Activated B cell treated with CpG ODN at 0.5 μM for 24 hours (primary cell): ENCODE measurements at regions not wholly inside any gene's neighbourhood (a gene's known extent, or its start where the extent isn't known, plus 50 kb on each side); places are given as distances from the start of the nearest gene placed in this dataset.

Source experiments
- ATAC-seq: fragments of 200-7000 bp; cut with Tn5 transposase; one replicate; pipeline ENCODE4 v1.10.0; 2021; ENCODE audit warnings: low read depth, mild to moderate bottlenecking, moderate library complexity
- CTCF ChIA-PET: fragments of 350-600 bp; sonication (Branson Sonifier 250); formaldehyde crosslinking; loops from one replicate; lab custom pipeline; 2021; ENCODE audit warnings: antibody characterized with exemption; lab: Charles Lee
- POLR2A ChIA-PET: fragments of 350-600 bp; sonication (Branson Sonifier 250); formaldehyde crosslinking; loops from one replicate; lab custom pipeline; 2021; ENCODE audit warnings: antibody characterized with exemption; lab: Charles Lee
- DNase-seq: peaks from one replicate; pipeline ENCODE4 v3.0.0; 2022
- H3K27ac Mint-ChIP-seq: one replicate; pipeline ENCODE4 v1.8.0; 2020; ENCODE audit warnings: mixed read lengths
- H3K27me3 Mint-ChIP-seq: one replicate; pipeline ENCODE4 v1.8.0; 2021; ENCODE audit warnings: mixed read lengths
- H3K36me3 Mint-ChIP-seq: one replicate; pipeline ENCODE4 v1.8.0; 2021; ENCODE audit warnings: low read depth, mixed read lengths
- H3K4me1 Mint-ChIP-seq: one replicate; pipeline ENCODE4 v1.8.0; 2021; ENCODE audit warnings: mixed read lengths
- H3K4me3 Mint-ChIP-seq: one replicate; pipeline ENCODE4 v1.8.0; 2020; ENCODE audit warnings: mild to moderate bottlenecking, mixed read lengths
- H3K9me3 Mint-ChIP-seq: one replicate; pipeline ENCODE4 v1.8.0; 2020; ENCODE audit warnings: mixed read lengths
- CTCF ChIP-seq: fragments of 200-600 bp; IDR thresholded peaks from one replicate; pipeline ENCODE4 v1.8.0; 2022; ENCODE audit warnings: antibody characterized with exemption, mild to moderate bottlenecking
- intact Hi-C: fragments of 100-400 bp; cut with micrococcal nuclease; formaldehyde crosslinking; loops from one replicate; pipeline ENCODE4 v1.15.1; 2024

DNA sequence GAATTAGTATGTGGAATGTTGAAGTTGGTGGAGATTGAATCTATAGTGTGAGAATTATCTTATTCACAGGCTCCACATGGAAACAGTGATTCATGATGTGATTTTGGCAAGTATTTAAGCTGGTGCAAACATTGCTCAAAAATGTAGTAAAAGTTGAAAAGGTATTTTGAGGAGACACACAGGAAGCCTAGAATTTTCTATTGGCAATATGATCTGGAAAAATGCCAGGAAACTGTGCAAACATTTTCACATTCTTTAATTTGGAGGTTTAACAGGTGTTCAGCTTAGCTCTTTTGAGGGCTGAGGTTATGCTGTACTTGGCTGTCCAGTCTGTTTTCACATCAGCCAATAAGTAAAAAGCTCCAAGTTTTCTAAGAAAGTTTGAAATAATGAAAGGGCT is 327.3 kb downstream of the RWDD3 start:
- POLR2A ChIA-PET, result no interaction called here

DNA sequence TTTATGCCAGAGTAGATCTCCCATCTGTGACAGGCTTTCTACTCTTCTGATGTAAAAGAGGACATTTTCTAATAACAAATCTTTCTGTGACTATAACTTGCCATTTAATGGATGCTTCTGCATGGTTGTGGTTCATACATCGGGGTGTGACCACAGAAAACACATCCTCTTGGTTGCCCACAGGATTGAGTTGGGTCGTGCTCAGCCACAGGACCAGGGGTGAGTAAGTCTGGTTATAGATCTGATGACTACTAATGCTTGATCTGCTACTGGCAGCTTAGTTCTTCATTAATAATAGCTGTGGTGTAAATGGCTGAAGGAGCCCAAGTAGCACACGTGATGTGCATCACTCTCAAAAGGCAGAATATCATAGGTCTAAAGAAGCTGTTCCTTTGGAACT is 328.2 kb downstream of the RWDD3 start:
- POLR2A ChIA-PET, result no interaction called here
- Mint-ChIP-seq H3K4me1 (no peaks in the 10 kb centered on the region), H3K36me3 (no peaks in the 10 kb centered on the region), H3K4me3 (no peak overlapping the region), H3K27ac (no peak overlapping the region), H3K27me3 (no peaks in the 10 kb centered on the region), H3K9me3 (peaks cover 12% of the 10 kb centered on the region)
- TF ChIP-seq CTCF, result no peak
- intact Hi-C loops, result no loop called here
- DNase-seq, result no peak
- CTCF ChIA-PET, result no interaction called here
- no peak for ATAC-seq

More for the DNA sequence above, 327.3 kb downstream of the RWDD3 start:
- CTCF ChIA-PET, result no interaction called here
- ATAC-seq (no peak), DNase-seq (no peak)
- no peaks in the 10 kb centered on the region for H3K4me1 Mint-ChIP-seq
- no peak for TF ChIP-seq CTCF
- no peaks in the 10 kb centered on the region for H3K36me3 Mint-ChIP-seq
- intact Hi-C loops, result no loop called here
- H3K9me3 Mint-ChIP-seq, result peaks cover 13% of the 10 kb centered on the region
- no peak overlapping the region for H3K27ac Mint-ChIP-seq
- H3K27me3 Mint-ChIP-seq, result no peaks in the 10 kb centered on the region
- no peak overlapping the region for H3K4me3 Mint-ChIP-seq

- POLR2A ChIA-PET, result no interaction called here
- no peaks in the 10 kb centered on the region for H3K36me3 Mint-ChIP-seq
- CTCF ChIA-PET, result no interaction called here
- H3K4me1 Mint-ChIP-seq, result no peaks in the 10 kb centered on the region
- H3K27me3 Mint-ChIP-seq, result no peaks in the 10 kb centered on the region
- TF ChIP-seq CTCF, result no peak
- ATAC-seq (no peak), DNase-seq (no peak)
- no peak overlapping the region for H3K27ac Mint-ChIP-seq
- no peak overlapping the region for H3K4me3 Mint-ChIP-seq
- intact Hi-C loops, result no loop called here
- peaks cover 8% of the 10 kb centered on the region for H3K9me3 Mint-ChIP-seq
Observed at GRCh38 chr1:95572002-95572401, 338.0 kb downstream of the RWDD3 start.

DNA sequence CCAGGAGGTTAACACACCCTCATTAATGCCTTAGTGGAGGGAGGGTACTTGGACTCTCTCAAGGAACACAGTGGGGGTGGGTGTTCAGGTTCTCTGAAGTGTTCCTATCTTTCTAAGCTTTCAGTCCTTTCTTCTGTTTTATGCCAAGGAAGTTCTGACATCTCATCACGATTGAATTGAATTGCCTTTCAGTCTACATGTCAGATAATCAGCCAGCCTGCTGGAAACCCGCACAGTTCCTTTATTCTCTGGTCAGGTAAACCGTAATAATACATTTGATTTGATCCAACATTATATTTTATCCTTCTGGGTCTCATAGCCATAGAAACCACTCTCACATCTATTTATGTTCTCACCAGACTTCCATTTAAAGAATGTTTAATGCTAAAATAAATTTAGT is 339.0 kb downstream of the RWDD3 start:
- ATAC-seq, result no peak
- intact Hi-C loops, result no loop called here
- ChIA-PET CTCF (no interaction called here), POLR2A (no interaction called here)
- H3K4me1 Mint-ChIP-seq, result no peaks in the 10 kb centered on the region
- no peak for DNase-seq
- no peak for TF ChIP-seq CTCF
- peaks cover 8% of the 10 kb centered on the region for H3K9me3 Mint-ChIP-seq
- H3K27me3 Mint-ChIP-seq, result no peaks in the 10 kb centered on the region
- H3K27ac Mint-ChIP-seq, result no peak overlapping the region
- no peak overlapping the region for H3K4me3 Mint-ChIP-seq
- H3K36me3 Mint-ChIP-seq, result no peaks in the 10 kb centered on the region

DNA sequence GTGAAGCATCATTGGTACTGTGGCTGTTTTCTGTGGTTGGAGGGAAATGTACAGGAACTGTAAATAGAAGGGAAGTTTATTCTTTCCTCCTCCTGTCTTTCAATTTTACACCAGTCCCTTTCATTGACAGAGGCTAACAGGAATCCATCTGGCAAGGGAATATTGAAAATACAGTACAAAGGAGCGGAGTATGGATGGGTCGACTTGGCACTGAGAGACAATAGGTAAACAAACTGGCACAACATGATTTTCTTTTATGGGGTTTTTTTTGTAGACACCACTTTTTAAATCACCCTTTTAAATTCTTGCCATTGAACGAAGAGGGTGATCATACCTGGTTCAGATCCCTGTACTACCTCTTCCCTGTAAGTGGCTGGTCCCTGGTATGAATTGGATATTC is 341.3 kb downstream of the RWDD3 start:
- DNase-seq (no peak), ATAC-seq (no peak)
- no peaks in the 10 kb centered on the region for H3K27me3 Mint-ChIP-seq
- ChIA-PET POLR2A (no interaction called here), CTCF (no interaction called here)
- no peaks in the 10 kb centered on the region for H3K4me1 Mint-ChIP-seq
- TF ChIP-seq CTCF, result no peak
- H3K4me3 Mint-ChIP-seq, result no peak overlapping the region
- intact Hi-C loops, result no loop called here
- peaks cover 8% of the 10 kb centered on the region for H3K9me3 Mint-ChIP-seq
- H3K36me3 Mint-ChIP-seq, result no peaks in the 10 kb centered on the region
- no peak overlapping the region for H3K27ac Mint-ChIP-seq
